Transverse colon (tissue), 4 donors: ENCODE measurements at regions not wholly inside any gene's neighbourhood (a gene's known extent, or its start where the extent isn't known, plus 50 kb on each side); places are given as distances from the start of the nearest gene placed in this dataset.

Experiments
- DNase-seq: peaks from one replicate; pipeline ENCODE4 v3.0.0-alpha.2; 2019
- H3K27ac ChIP-seq, 4 donors: fragments of 200-600 bp; sonication (generic); 2 replicates each; pipeline ENCODE4 v1.5.1; 2016 to 2018; ENCODE audit warnings: inconsistent platforms in 4 of 4
- H3K27me3 ChIP-seq: fragments of 200-600 bp; sonication (generic); 2 replicates; pipeline ENCODE4 v1.5.1; 2017; ENCODE audit warnings: inconsistent platforms
- H3K36me3 ChIP-seq, 4 donors: fragments of 200-600 bp; sonication (generic); 2 replicates each; pipeline ENCODE4 v1.5.1; 2017 to 2019; ENCODE audit warnings: inconsistent platforms in 4 of 4
- H3K4me1 ChIP-seq, 4 donors: fragments of 200-600 bp; sonication (generic); 2 replicates each; pipeline ENCODE4 v1.5.1; 2017 to 2020; ENCODE audit warnings: inconsistent platforms in 4 of 4
- H3K4me3 ChIP-seq, 4 donors: fragments of 200-600 bp; sonication (generic); 1 replicate in 1 of 4; 2 replicates in 3 of 4; pipeline versions ENCODE4 v1.5.1 to v1.6.1; 2017 to 2019; ENCODE audit warnings: inconsistent platforms in 4 of 4
- H3K9me3 ChIP-seq, 2 donors: fragments of 200-600 bp; sonication (generic); 2 replicates each; pipeline ENCODE4 v1.5.1; 2017 to 2019; ENCODE audit warnings: inconsistent platforms in 2 of 2
- EP300 ChIP-seq: sonication (generic); formaldehyde crosslinking; IDR thresholded peaks from one replicate; pipeline ENCODE4 v1.6.1; 2017; ENCODE audit warnings: antibody characterized with exemption, low read depth
- POLR2A ChIP-seq: fragments of 450-650 bp; IDR thresholded peaks from one replicate; pipeline ENCODE4 v1.6.1; 2016; ENCODE audit warnings: antibody characterized with exemption, mild to moderate bottlenecking, moderate library complexity
- POLR2AphosphoS5 ChIP-seq, 3 donors: sonication (generic); formaldehyde crosslinking; IDR thresholded peaks; one replicate each; pipeline ENCODE4 v1.6.1; 2016; ENCODE audit warnings: antibody characterized with exemption in 3 of 3
- WGBS, 2 donors: methylation state at CpG; one replicate each; pipeline ENCODE4 v1.1.5; 2018; ENCODE audit warnings: low coverage in 1 of 2; 5-methylcytosine and 5-hydroxymethylcytosine counted together
- in situ Hi-C, 4 donors: fragments of 200-750 bp; cut with MboI; loops; one replicate each; pipeline versions ENCODE4 v1.15.0 to v1.15.1; 2017; ENCODE audit warnings: low sequenced_read_pairs in 3 of 4, low pct_ligation_motif_present in 1 of 4, low pct_unique_long_range_greater_than_20kb in 1 of 4
- intact Hi-C: fragments of 100-400 bp; cut with DNase I; formaldehyde crosslinking; loops from one replicate; pipeline ENCODE4 v1.15.1; 2023; ENCODE audit warnings: low total_unique reads
- TF ChIP-seq, protein P1 (sequence below), 5 experiments: fragments of 200-600 bp in 3 of 5; fragments of 450-650 bp in 2 of 5; sonication (generic) in 3 of 5; IDR thresholded peaks; 1 replicate in 2 of 5; 2 replicates in 3 of 5; pipeline ENCODE4 v1.5.1; 2016 to 2017; ENCODE audit warnings: antibody characterized with exemption in 5 of 5, inconsistent platforms in 3 of 5, mild to moderate bottlenecking in 2 of 5, moderate library complexity in 1 of 5

- Histone ChIP-seq H3K27ac (no peak overlapping the region), H3K36me3 (no peaks in the 10 kb centered on the region), H3K9me3 (no peaks in the 10 kb centered on the region), H3K4me1 (no peaks in the 10 kb centered on the region), H3K4me3 (no peak overlapping the region), H3K27me3 (no peaks in the 10 kb centered on the region)
- in situ Hi-C loops, result no loop called here
- TF ChIP-seq POLR2AphosphoS5 (IDR thresholded peaks at IDR 0.05), result no peak
- no peak for TF ChIP-seq EP300
- TF ChIP-seq, protein P1, sequence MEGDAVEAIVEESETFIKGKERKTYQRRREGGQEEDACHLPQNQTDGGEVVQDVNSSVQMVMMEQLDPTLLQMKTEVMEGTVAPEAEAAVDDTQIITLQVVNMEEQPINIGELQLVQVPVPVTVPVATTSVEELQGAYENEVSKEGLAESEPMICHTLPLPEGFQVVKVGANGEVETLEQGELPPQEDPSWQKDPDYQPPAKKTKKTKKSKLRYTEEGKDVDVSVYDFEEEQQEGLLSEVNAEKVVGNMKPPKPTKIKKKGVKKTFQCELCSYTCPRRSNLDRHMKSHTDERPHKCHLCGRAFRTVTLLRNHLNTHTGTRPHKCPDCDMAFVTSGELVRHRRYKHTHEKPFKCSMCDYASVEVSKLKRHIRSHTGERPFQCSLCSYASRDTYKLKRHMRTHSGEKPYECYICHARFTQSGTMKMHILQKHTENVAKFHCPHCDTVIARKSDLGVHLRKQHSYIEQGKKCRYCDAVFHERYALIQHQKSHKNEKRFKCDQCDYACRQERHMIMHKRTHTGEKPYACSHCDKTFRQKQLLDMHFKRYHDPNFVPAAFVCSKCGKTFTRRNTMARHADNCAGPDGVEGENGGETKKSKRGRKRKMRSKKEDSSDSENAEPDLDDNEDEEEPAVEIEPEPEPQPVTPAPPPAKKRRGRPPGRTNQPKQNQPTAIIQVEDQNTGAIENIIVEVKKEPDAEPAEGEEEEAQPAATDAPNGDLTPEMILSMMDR (IDR thresholded peaks at IDR 0.05), result no peak
- TF ChIP-seq POLR2A, result no peak
- DNase-seq, result no peak
- 85 to 94% methylated on average over 2 of the region's 2 CpGs for WGBS, 2 donors
- intact Hi-C loops, result no loop called here
These were observed 176.9 kb upstream of the FN1 start for GRCh38 chr2:215612786-215613185.

- Histone ChIP-seq H3K27ac (no peak overlapping the region), H3K9me3 (no peaks in the 10 kb centered on the region), H3K4me3 (no peak overlapping the region), H3K4me1 (no peaks in the 10 kb centered on the region), H3K36me3 (no peaks in the 10 kb centered on the region), H3K27me3 (no peaks in the 10 kb centered on the region)
- TF ChIP-seq, protein P1 (IDR thresholded peaks at IDR 0.05), result no peak
- no peak for TF ChIP-seq POLR2AphosphoS5 (IDR thresholded peaks at IDR 0.05)
- no peak for TF ChIP-seq EP300
- TF ChIP-seq POLR2A, result no peak
- no peak for DNase-seq
- intact Hi-C loops (no loop called here), in situ Hi-C loops (no loop called here)
- 75 to 81% methylated on average over 7 of the region's 7 CpGs for WGBS, 2 donors
These were observed 175.9 kb upstream of the FN1 start for GRCh38 chr2:215611609-215612386.

DNA sequence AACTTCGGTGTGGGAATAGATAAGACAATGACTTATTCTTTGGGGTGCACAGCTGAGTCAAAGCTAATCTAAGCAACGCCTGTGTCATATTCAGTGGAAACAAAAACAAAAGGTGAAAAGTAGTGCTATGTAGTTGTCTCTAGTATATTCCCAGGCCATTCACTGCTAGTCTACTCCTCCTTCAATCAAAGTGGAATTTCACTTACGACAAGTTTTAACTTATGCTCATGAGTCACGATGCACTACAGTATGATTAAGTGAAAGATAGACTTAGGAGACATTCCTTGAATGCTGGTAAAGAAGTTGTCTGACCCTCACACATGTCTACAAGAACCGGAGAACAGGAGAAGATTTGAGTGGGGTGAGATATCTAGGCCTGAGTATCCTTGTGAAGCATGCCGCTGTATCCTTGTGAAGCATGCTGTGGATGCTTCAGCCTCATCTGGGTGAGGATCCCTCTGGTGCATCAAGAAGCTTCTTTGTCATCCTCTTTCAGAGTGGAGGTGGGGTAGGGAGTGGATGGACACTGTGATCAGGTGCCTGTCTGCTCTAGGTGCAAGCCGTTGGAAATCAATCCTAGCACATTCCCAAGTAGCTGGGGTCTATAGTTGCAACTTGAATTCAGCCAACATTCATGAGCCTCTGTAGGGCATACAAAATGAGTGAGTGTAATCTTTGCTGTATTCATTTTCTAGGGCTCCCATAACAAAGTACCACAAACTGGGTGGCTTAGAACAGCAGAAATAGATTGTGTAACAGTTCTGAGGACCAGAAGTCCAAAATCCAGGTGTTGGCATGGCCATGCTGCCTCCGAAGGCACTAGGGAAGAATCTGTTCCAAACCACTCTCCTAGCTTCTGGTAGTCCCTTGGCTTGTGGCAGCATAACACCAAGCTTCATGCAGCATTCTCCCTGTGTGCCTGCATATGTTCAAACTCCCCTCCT, 173.5 kb upstream of the FN1 start:
- no peak for DNase-seq
- no peaks in the 10 kb centered on the region for H3K27me3 ChIP-seq
- no peaks in the 10 kb centered on the region for H3K4me1 ChIP-seq
- no peaks in the 10 kb centered on the region for H3K9me3 ChIP-seq
- no peak overlapping the region for H3K4me3 ChIP-seq
- in situ Hi-C loops (no loop called here), intact Hi-C loops (no loop called here)
- TF ChIP-seq, protein P1 (IDR thresholded peaks at IDR 0.05), result no peak
- TF ChIP-seq EP300 (no peak), POLR2A (no peak), POLR2AphosphoS5 (IDR thresholded peaks at IDR 0.05) (no peak)
- WGBS, 2 donors, result 94 to 98% methylated on average over 5 to 8 of the region's 8 CpGs
- H3K27ac ChIP-seq, result no peak overlapping the region
- H3K36me3 ChIP-seq, result no peaks in the 10 kb centered on the region

DNA sequence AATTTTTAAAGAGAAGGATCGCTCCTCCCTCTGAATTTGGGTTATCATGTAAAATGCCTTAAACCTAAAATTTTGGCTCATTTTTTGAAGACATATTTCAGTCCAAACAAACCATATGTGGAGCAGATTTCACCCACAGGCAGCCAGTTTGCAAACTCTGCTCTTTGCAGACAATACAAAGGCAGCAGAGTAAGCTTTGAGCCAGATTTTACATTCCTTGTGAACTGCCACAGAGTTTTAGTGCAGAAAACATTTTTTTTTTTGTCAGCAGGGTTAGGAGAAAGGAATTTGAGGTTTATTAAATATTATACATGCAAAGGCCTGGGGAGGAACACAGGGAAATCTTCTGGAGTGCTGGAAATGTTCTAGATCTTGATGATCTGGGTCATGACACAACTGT, 171.9 kb upstream of the FN1 start:
- Histone ChIP-seq H3K27ac (no peak overlapping the region), H3K4me3 (no peak overlapping the region), H3K27me3 (no peaks in the 10 kb centered on the region), H3K9me3 (no peaks in the 10 kb centered on the region), H3K36me3 (no peaks in the 10 kb centered on the region), H3K4me1 (no peaks in the 10 kb centered on the region)
- in situ Hi-C loops (no loop called here), intact Hi-C loops (no loop called here)
- 91 to 100% methylated on average over 1 of the region's 1 CpG for WGBS, 2 donors
- no peak for DNase-seq
- TF ChIP-seq, protein P1 (IDR thresholded peaks at IDR 0.05), result no peak
- TF ChIP-seq POLR2AphosphoS5 (IDR thresholded peaks at IDR 0.05) (no peak), EP300 (no peak), POLR2A (no peak)
